NB4 (cell line): ENCODE measurements at regions not wholly inside any gene's neighbourhood (a gene's known extent, or its start where the extent isn't known, plus 50 kb on each side); places are given as distances from the start of the nearest gene placed in this dataset.

ENCODE experiments used
- CTCF ChIP-seq: IDR thresholded peaks from one replicate; pipeline ENCODE4 v1.5.1; 2012; ENCODE audit warnings: low read depth, low read length
- MYC ChIP-seq: IDR thresholded peaks from 2 replicates; pipeline ENCODE4 v1.6.1; 2011; ENCODE audit warnings: low read depth, low read length
- POLR2A ChIP-seq: IDR thresholded peaks from 2 replicates; pipeline ENCODE4 v1.6.1; 2011; ENCODE audit warnings: mild to moderate bottlenecking; ENCODE audit not compliant: insufficient read length; ENCODE audit errors: extremely low read depth
- TF ChIP-seq, protein P1 (sequence below): IDR thresholded peaks from 2 replicates; pipeline ENCODE4 v1.6.1; 2011; ENCODE audit warnings: low read depth, low read length

- TF ChIP-seq POLR2A (no peak), CTCF (no peak), MYC (no peak)
- TF ChIP-seq, protein P1, sequence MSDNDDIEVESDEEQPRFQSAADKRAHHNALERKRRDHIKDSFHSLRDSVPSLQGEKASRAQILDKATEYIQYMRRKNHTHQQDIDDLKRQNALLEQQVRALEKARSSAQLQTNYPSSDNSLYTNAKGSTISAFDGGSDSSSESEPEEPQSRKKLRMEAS: no peak
These were observed 96.8 kb upstream of the VSTM2B start for GRCh38 chr19:29429021-29429420.
